HG02884 (cell line): ENCODE measurements at regions not wholly inside any gene's neighbourhood (a gene's known extent, or its start where the extent isn't known, plus 50 kb on each side); places are given as distances from the start of the nearest gene placed in this dataset.

Source experiments
- ATAC-seq: cut with Tn5 transposase; IDR thresholded peaks from one replicate; pipeline ENCODE4 v1.9.1; 2021; ENCODE audit warnings: mild to moderate bottlenecking, moderate library complexity; ENCODE audit not compliant: unreplicated experiment

GRCh38 chr5:175288048-175288621, 155.8 kb downstream of the DRD1 start:
- ATAC-seq = no peak

- no peak for ATAC-seq
These were observed 157.0 kb downstream of the DRD1 start for GRCh38 chr5:175286981-175287380.

DNA sequence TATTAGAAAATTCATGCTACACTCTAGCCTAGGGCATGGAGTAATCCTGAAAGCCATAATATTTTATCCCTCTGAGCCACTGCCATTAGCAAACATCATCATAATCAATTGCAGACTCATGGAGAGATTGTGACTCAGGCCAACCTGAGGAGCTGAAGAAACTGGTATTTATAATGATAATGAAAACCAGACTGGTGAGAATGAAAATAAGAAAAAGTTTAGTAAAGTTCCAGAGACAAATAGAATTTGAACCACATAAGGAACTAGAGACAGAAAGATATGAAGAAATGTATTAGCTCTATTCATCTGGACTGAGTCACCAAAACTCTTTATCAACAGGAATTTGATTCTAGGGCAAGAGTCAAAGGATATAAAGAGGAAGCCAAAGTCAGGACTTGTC, 158.7 kb downstream of the DRD1 start:
- ATAC-seq = no peak

GRCh38 chr5:175284806-175285205, 159.2 kb downstream of the DRD1 start:
- no peak for ATAC-seq

DNA sequence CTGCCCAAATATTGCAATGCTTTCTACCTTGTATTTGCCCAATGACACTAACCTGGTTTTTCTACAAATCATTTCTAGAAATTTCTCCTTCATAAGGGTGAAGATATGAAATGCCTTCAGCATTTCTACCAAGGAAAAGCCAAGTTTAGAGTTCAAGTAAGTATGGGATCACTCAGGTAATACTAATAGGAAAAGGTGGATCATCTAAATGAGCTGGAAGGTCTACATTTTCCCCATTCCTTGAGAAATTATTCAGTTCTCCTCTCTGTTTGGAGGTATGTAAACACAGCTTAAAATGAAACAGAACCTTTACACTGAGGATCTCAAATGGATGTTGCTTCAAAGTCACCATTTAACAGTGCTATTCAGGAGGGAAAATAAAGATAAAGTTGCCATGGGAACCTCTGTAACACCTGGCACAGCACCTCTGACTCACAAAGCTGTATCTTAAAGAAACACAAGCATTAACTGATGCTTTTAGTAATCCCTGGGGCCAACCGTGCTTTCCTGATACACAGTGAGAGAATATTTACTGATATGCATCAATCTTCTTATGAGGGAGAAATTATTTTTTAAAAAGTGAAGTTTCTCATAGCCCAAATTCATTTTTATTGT, 161.3 kb downstream of the DRD1 start:
- no peak for ATAC-seq

DNA sequence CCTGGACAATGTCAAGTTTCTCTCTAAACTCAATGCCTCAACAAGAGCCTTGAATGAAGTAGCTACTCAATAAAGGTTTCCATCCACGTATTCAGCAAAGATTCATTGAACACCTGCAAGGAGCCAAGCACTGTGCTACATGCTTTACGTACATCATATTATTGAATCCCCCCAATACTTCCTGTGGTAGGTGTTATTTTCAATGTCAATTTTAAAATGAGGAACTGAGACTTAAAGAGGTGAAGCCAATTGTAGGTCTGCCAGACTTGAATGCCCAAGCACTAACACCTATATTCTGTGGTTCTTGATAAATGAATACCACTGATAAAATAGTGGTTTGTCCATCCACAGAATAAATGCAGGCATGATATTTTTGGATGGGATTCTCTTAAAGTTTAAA, 162.3 kb downstream of the DRD1 start:
- ATAC-seq = no peak

DNA sequence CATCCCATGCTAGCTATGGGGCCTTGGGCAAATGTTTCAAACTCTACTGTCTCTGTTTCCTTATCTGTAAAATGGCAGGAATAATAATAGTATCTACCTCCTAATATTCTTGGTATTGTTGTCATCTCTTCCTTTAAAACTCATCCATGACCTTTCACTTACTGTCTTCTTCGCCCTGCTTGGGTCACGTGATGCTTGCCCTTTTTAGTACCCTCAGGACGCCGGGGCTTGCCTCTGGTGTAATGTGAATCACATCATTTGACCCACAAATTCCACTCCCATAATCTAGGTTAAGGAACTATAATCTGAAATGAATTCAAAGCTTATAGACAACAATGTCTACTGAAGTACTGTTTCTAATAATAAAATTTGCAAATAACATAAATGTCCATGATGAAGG, 162.7 kb downstream of the DRD1 start:
- ATAC-seq = no peak

DNA sequence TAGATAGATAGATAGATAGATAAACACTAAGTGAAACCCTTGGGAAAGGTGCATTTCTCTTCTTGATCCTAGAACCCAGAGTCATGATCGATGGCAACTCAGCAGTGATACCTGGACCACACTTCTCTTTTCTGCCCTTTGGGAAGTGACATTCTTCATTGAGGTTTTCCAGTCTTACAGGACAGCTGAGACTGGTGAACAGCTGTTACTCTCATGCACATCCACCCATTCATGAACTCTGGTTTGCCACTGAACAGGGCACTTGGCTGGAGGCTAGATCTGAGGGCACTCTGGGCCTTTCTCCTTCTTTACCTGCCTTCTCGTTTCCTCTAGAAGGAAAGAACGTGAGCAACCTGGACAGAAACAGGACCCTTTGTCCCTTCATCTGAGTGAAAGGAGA, 164.5 kb downstream of the DRD1 start:
- no peak for ATAC-seq

DNA sequence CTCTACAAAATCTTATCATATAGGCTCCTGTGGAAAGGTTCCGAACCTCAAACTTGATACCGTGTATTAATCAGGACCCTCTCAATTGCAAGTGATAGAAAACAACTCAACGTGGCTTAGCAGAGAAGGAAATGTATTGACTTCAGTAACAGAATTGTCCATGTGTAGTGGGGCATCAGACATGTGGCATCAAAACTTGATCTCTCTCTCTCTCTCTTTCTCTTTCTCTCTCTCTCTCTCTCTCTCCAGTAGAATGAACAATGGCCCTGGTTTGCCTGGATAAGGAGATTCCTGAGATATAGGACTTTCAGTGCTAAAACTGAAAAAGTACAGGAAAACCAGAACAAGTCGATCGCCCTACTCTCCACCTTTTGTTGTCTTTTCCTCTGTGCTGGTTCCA, 168.2 kb downstream of the DRD1 start:
- no peak for ATAC-seq

- ATAC-seq = no peak
These were observed 168.9 kb downstream of the DRD1 start for GRCh38 chr5:175275097-175275496.

DNA sequence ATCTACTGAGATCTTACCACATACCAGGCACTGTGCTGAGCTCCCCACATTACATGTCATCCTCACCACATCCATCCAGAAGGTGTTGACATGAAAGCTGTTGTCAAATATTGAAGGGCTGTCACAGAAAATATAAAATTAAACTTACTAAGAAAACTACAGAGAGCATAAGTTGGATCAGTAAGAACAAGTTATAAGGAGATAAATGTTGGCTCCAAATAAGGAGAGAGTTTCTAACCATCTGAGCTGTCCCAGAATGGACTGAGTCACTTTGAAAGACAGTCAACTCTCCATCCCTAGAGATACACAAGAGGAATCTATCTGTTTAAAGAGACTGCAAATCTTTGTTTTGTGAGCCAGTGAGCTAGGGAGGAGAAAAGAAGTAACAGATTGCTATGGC, 169.8 kb downstream of the DRD1 start:
- ATAC-seq = no peak

GRCh38 chr5:175264406-175264805, 179.6 kb downstream of the DRD1 start:
- ATAC-seq = no peak

- no peak for ATAC-seq
These were observed 180.2 kb downstream of the DRD1 start for GRCh38 chr5:175263776-175264175.

- no peak for ATAC-seq
These were observed 182.5 kb downstream of the DRD1 start for GRCh38 chr5:175261526-175261925.

DNA sequence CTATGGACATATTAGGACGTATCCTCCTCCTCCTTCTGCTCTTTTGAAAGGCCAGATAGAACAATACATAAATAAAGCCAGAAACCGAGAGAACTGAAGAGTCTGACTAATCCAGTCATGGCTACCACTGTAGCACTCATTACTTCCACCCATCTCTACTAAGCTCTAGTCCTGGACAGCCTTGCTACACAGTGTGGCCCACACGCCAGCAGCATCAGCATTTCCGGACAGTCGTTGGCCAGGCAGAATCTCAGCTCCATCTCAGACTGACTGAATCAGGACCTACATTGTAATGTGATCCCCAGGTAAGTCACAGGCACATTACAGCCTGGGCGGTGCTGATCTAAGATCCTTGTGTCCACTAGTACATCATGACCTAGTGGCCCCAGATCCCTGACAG, 182.9 kb downstream of the DRD1 start:
- no peak for ATAC-seq

GRCh38 chr5:175257847-175258194, 186.2 kb downstream of the DRD1 start:
- no peak for ATAC-seq

DNA sequence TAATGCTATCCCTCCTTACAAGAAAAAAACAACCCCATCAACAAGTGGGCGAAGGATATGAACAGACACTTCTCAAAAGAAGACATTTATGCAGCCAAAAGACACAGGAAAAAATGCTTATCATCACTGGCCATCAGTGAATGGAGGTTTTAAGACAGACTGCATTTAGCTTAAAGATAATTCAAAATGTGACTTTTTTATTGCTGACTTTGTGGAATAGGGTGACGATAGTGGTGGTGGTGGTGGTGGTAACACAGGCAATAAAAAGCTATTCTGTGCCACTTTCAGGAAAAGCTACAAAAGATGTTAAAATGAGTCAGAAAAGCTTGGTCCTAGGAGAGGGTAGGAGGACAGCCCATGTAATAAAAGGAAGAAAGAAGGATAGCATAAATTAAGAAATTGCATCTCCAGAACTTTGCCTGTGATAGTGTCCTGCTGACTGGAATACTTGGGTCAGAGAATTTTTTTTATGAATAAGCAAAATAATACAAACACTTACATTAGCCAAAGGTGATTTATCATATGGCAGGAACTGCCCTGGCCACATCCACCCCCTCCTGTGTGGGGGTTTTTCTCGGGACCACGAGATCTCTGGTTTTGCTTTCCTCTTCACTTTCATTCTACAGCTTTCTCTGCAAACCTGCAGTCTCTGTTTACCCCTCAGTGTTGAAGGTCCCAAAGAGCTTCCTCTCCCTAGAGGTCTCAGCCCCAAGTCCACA, 186.7 kb downstream of the DRD1 start:
- no peak for ATAC-seq

- no peak for ATAC-seq
These were observed 189.8 kb downstream of the DRD1 start for GRCh38 chr5:175254155-175254554.

GRCh38 chr5:175253597-175253996, 190.4 kb downstream of the DRD1 start:
- no peak for ATAC-seq

DNA sequence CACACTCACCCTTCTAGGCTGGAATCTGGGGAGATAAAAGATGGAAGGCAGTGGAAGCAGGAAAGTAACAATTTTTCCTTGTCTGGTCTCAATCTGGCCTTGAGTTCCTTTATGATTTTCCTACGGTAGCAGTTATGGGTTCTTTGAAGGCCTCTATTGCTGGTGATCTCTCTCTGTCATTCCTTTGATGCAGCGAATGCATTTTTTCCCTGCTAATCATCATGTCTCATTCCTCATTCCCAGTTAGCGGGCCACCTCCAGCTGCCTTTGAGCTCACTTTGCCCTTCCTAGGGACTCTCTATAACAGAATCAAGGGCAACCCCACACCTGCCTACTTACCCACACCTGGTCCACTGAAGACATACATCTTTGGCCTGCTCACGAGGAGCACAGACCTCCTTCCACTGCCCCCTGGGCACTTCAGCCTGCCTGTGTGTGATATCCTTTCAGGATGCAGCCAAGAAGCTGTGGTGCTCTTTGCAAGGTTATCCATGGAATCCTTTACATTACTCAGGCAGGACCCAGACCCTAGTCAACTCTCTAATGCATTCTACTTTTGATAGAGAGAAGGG, 191.7 kb downstream of the DRD1 start:
- ATAC-seq = no peak

DNA sequence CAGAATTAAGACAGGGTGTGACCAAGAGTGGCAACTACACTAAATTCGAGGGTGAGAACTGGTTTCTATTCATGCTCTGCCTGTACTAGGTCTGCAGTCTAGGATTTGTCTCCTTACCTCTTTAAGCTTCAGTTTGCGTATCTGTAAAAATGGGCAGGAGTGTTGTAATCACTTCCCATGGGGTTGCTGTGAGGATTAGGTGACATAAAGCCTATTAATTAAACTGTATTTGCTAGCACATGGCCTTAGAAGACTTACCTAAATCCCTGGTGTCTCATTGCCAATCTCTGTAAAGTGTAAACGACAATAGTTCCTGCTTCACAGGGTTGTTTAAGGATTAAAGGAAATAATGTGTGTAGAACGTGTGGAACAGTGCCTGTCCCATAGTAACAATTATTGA, 193.6 kb downstream of the DRD1 start:
- ATAC-seq = no peak

- ATAC-seq = no peak
These were observed 195.5 kb downstream of the DRD1 start for GRCh38 chr5:175248416-175248905.
